IMR-90 (cell line): ENCODE measurements at regions not wholly inside any gene's neighbourhood (a gene's known extent, or its start where the extent isn't known, plus 50 kb on each side); places are given as distances from the start of the nearest gene placed in this dataset.

Experiments
- CHD1 ChIP-seq: IDR thresholded peaks from 2 replicates; pipeline ENCODE4 v1.6.1; 2012; ENCODE audit warnings: low read depth, low read length, improper control_type of control experiment
- MAZ ChIP-seq: IDR thresholded peaks from 2 replicates; pipeline ENCODE4 v1.6.1; 2012; ENCODE audit warnings: low read depth, mild to moderate bottlenecking, low read length, improper control_type of control experiment, moderate library complexity, borderline replicate concordance
- MXI1 ChIP-seq: IDR thresholded peaks from 2 replicates; pipeline ENCODE4 v1.6.1; 2012; ENCODE audit warnings: low read depth, mild to moderate bottlenecking, low read length, moderate library complexity, borderline replicate concordance
- POLR2A ChIP-seq: IDR thresholded peaks from 2 replicates; pipeline ENCODE4 v1.6.1; 2012; ENCODE audit warnings: mild to moderate bottlenecking, low read depth, low read length
- RAD21 ChIP-seq: IDR thresholded peaks from 2 replicates; pipeline ENCODE4 v1.6.1; 2012; ENCODE audit warnings: low read length, improper control_type of control experiment
- SMC3 ChIP-seq: fragments of 150-350 bp; IDR thresholded peaks from 2 replicates; pipeline ENCODE4 v1.6.1; 2016; ENCODE audit warnings: low read depth, mild to moderate bottlenecking, antibody characterized with exemption, low read length, moderate library complexity
- TF ChIP-seq, protein P1 (sequence below): conservative IDR thresholded peaks from 2 replicates; pipeline ENCODE4 v1.5.1; 2012; ENCODE audit warnings: mild to moderate bottlenecking, low read depth, low read length, improper control_type of control experiment

DNA sequence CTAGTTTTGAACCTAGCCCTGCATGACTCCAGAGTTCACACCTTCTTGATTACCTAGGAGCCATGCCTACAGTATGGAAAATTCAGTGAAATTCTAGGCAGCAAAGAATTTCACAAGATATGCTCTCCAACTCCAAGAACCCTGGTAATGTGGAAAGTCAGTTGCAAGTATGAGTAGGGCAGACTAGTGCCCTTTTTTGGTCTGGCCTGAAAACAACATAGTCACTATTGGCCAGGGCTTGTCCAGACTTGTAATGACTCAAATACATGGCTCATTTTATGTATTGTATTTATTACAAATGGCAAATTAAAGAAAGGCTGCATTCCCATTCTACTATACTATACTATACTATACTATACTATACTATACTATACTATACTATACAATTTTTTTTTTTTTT lies 160.4 kb downstream of the ESM1 start:
- TF ChIP-seq CHD1 (no peak), MAZ (no peak), RAD21 (no peak), POLR2A (no peak), SMC3 (no peak), MXI1 (no peak)
- TF ChIP-seq, protein P1, sequence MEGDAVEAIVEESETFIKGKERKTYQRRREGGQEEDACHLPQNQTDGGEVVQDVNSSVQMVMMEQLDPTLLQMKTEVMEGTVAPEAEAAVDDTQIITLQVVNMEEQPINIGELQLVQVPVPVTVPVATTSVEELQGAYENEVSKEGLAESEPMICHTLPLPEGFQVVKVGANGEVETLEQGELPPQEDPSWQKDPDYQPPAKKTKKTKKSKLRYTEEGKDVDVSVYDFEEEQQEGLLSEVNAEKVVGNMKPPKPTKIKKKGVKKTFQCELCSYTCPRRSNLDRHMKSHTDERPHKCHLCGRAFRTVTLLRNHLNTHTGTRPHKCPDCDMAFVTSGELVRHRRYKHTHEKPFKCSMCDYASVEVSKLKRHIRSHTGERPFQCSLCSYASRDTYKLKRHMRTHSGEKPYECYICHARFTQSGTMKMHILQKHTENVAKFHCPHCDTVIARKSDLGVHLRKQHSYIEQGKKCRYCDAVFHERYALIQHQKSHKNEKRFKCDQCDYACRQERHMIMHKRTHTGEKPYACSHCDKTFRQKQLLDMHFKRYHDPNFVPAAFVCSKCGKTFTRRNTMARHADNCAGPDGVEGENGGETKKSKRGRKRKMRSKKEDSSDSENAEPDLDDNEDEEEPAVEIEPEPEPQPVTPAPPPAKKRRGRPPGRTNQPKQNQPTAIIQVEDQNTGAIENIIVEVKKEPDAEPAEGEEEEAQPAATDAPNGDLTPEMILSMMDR: no peak
